ENCODE measurements at regions not wholly inside any gene's neighbourhood (a gene's known extent, or its start where the extent isn't known, plus 50 kb on each side); places are given as distances from the start of the nearest gene placed in this dataset.

DNA sequence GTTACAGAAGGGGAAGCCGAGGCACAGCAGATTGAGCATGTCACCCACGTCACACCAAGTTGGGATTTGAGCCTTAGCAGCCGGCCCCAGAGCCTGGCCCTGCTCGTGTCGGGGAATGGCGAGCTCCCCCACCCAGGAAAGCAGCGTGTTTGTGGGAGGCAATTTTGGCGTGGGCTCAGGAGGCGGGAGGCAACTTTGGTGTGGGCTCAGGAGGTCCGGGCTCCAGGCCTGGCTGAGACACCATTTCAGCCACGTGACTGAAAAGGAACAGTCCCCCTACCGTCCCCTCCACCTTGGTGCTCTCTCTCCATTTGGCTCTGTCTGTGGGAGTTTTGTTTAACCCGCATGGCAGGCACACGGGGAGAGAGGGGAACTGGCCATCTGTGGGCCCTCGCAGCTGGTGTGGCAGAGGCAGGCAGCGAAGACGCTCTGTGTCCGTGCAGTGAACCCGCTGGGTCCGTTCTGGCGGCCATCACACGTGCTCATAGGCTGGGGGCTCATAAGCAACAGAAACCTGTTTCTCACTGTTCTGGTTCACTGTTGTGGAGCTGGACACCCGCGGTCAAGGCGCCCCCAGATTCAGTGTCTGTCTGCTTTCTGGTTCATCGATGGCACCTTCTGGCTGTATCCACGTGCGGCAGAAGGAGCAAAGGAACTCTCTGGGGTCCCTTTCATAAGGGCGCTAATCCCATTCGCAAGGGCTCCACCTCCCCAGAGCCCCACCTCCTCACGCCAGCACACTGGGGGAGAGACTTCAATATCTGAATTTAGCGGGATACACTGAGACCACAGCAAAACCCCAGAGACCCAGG is 110.2 kb downstream of the CRYAA start:
- CTCF ChIA-PET = no interaction called here
- intact Hi-C loops (cut with micrococcal nuclease) = no loop called here
- Mint-ChIP-seq H3K4me1 (ENCODE audit: insufficient read depth, unreplicated experiment) (no peaks in the 10 kb centered on the region), H3K27me3 (ENCODE audit: insufficient read depth, unreplicated experiment) (no peaks in the 10 kb centered on the region), H3K4me3 (ENCODE audit: unreplicated experiment) (no peak overlapping the region), H3K9me3 (ENCODE audit: unreplicated experiment) (no peaks in the 10 kb centered on the region), H3K36me3 (ENCODE audit: insufficient read depth, unreplicated experiment) (no peaks in the 10 kb centered on the region), H3K27ac (ENCODE audit: low read depth, unreplicated experiment) (no peak overlapping the region)
- BruUV-seq (replicated peaks) = no TSS peak
- no peak for DNase-seq (ENCODE audit: unreplicated experiment)
- TF ChIP-seq, protein P1, sequence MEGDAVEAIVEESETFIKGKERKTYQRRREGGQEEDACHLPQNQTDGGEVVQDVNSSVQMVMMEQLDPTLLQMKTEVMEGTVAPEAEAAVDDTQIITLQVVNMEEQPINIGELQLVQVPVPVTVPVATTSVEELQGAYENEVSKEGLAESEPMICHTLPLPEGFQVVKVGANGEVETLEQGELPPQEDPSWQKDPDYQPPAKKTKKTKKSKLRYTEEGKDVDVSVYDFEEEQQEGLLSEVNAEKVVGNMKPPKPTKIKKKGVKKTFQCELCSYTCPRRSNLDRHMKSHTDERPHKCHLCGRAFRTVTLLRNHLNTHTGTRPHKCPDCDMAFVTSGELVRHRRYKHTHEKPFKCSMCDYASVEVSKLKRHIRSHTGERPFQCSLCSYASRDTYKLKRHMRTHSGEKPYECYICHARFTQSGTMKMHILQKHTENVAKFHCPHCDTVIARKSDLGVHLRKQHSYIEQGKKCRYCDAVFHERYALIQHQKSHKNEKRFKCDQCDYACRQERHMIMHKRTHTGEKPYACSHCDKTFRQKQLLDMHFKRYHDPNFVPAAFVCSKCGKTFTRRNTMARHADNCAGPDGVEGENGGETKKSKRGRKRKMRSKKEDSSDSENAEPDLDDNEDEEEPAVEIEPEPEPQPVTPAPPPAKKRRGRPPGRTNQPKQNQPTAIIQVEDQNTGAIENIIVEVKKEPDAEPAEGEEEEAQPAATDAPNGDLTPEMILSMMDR (IDR thresholded peaks at IDR 0.05; ENCODE audit: unreplicated experiment) = no peak
- POLR2A ChIA-PET = no interaction called here

DNA sequence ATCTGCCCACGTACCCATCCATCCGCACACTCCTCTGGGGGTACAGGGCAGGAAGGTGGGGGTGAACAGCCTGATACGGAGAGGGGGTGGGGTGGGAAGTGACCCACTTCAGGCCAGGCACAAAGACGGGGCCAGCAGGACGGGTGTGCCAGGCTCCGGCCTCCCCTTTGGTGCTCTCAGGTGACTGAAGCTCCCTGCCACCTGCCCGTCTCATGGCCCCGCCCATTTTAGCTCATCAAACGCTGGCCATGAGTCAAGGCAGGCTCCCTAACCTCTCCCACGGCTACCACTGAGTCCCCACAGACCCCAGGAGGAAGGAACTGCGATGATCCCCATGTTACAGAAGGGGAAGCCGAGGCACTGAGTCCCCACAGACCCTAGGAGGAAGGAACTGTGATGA is 109.6 kb downstream of the CRYAA start:
- POLR2A ChIA-PET = no interaction called here
- no peaks in the 10 kb centered on the region for H3K27me3 Mint-ChIP-seq (ENCODE audit: insufficient read depth, unreplicated experiment)
- intact Hi-C loops (cut with micrococcal nuclease) = no loop called here
- H3K36me3 Mint-ChIP-seq (ENCODE audit: insufficient read depth, unreplicated experiment) = no peaks in the 10 kb centered on the region
- BruUV-seq (replicated peaks) = no TSS peak
- no peak overlapping the region for H3K27ac Mint-ChIP-seq (ENCODE audit: low read depth, unreplicated experiment)
- no peak for DNase-seq (ENCODE audit: unreplicated experiment)
- H3K9me3 Mint-ChIP-seq (ENCODE audit: unreplicated experiment) = no peaks in the 10 kb centered on the region
- CTCF ChIA-PET = no interaction called here
- no peak overlapping the region for H3K4me3 Mint-ChIP-seq (ENCODE audit: unreplicated experiment)
- TF ChIP-seq, protein P1 (IDR thresholded peaks at IDR 0.05; ENCODE audit: unreplicated experiment) = no peak
- H3K4me1 Mint-ChIP-seq (ENCODE audit: insufficient read depth, unreplicated experiment) = no peaks in the 10 kb centered on the region

DNA sequence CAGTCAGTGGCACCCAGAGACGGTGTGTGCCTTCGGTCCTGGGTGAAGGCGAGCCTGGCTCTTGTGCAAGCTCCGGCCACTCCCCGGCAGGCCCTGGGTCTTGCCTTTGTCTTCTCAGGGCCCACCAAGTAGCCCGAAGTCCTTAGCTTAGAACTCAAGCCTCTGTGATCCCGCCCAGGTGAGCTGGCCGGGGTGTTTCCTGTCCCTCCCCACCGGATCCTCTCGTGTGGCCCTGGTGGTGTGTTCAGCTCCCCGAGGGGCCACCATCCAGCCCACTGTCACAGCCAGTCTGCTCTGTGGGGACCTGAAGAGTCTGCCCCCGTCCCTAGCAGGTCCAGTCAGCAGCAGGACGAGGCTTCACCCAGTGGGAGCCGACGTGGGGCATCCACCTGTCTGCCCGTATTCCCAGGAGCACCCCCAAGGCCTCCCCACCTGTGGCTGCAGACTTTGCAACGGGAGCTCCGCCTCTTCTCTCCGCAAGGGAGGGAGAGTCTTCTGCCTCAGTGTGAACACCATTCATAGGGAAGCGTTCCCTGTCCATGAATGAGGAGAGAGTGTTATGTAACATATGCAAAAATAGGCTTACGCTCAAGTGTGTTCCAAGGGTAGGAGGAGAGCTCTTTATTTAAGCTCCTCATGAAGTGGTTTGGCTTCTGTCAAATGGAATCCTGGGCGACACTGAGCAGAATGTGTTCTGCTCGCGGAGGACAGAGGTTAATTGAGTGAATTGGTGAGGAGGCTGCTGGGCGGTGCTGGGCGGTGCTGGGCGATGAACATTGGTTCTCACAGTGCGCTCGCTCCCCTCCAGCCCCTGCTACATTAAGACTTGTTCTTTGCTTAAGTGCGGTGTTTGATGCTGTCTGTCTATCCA is 108.9 kb downstream of the CRYAA start:
- Mint-ChIP-seq H3K9me3 (ENCODE audit: unreplicated experiment) (no peaks in the 10 kb centered on the region), H3K27ac (ENCODE audit: low read depth, unreplicated experiment) (no peak overlapping the region), H3K36me3 (ENCODE audit: insufficient read depth, unreplicated experiment) (no peaks in the 10 kb centered on the region), H3K4me1 (ENCODE audit: insufficient read depth, unreplicated experiment) (no peaks in the 10 kb centered on the region), H3K27me3 (ENCODE audit: insufficient read depth, unreplicated experiment) (no peaks in the 10 kb centered on the region), H3K4me3 (ENCODE audit: unreplicated experiment) (no peak overlapping the region)
- ChIA-PET POLR2A (interaction anchor here (0.6 kb wide), 1 partner anchor 356 kb away, joined by 3 read pairs; no protein-coding TSS in a partner anchor), CTCF (interaction anchor here (1.6 kb wide), 1 partner anchor 10 kb away, joined by 3 read pairs; no protein-coding TSS in a partner anchor)
- no TSS peak for BruUV-seq (replicated peaks)
- TF ChIP-seq, protein P1 (IDR thresholded peaks at IDR 0.05; ENCODE audit: unreplicated experiment) = no peak
- no peak for DNase-seq (ENCODE audit: unreplicated experiment)
- intact Hi-C loops (cut with micrococcal nuclease) = no loop called here

- no TSS peak for BruUV-seq (replicated peaks)
- TF ChIP-seq, protein P1 (IDR thresholded peaks at IDR 0.05; ENCODE audit: unreplicated experiment) = no peak
- Mint-ChIP-seq H3K9me3 (ENCODE audit: unreplicated experiment) (no peaks in the 10 kb centered on the region), H3K4me1 (ENCODE audit: insufficient read depth, unreplicated experiment) (no peaks in the 10 kb centered on the region), H3K27ac (ENCODE audit: low read depth, unreplicated experiment) (no peak overlapping the region), H3K4me3 (ENCODE audit: unreplicated experiment) (no peak overlapping the region), H3K36me3 (ENCODE audit: insufficient read depth, unreplicated experiment) (no peaks in the 10 kb centered on the region), H3K27me3 (ENCODE audit: insufficient read depth, unreplicated experiment) (no peaks in the 10 kb centered on the region)
- intact Hi-C loops (cut with micrococcal nuclease) = no loop called here
- ChIA-PET POLR2A (no interaction called here), CTCF (interaction anchor here (1.6 kb wide), 1 partner anchor 11 kb away, joined by 3 read pairs; no protein-coding TSS in a partner anchor)
- no peak for DNase-seq (ENCODE audit: unreplicated experiment)
These were observed 108.0 kb downstream of the CRYAA start for GRCh38 chr21:43276811-43277210.

Measured in MCF 10A (cell line).